AG09309 (cell line): ENCODE measurements at regions not wholly inside any gene's neighbourhood (a gene's known extent, or its start where the extent isn't known, plus 50 kb on each side); places are given as distances from the start of the nearest gene placed in this dataset.
"Not testable (repeated sequence)": the region's sequence is repeated elsewhere in the genome, so short reads cannot be mapped to it uniquely, and the experiment has no call there.

ENCODE experiments used
- DNase-seq: peaks from one replicate; pipeline ENCODE4 v3.0.0-alpha.2; 2010; ENCODE audit warnings: low read depth
- H3K4me3 ChIP-seq: 2 replicates; pipeline ENCODE4 v1.5.1; 2011; ENCODE audit warnings: mild to moderate bottlenecking, low read depth, low read length, moderate library complexity; ENCODE audit not compliant: control insufficient read depth
- TF ChIP-seq, protein P1 (sequence below): IDR thresholded peaks from 2 replicates; pipeline ENCODE4 v1.5.1; 2011; ENCODE audit warnings: mild to moderate bottlenecking, low read depth, low read length, inconsistent platforms; ENCODE audit not compliant: insufficient read depth, control insufficient read depth; ENCODE audit errors: missing control alignments

DNA sequence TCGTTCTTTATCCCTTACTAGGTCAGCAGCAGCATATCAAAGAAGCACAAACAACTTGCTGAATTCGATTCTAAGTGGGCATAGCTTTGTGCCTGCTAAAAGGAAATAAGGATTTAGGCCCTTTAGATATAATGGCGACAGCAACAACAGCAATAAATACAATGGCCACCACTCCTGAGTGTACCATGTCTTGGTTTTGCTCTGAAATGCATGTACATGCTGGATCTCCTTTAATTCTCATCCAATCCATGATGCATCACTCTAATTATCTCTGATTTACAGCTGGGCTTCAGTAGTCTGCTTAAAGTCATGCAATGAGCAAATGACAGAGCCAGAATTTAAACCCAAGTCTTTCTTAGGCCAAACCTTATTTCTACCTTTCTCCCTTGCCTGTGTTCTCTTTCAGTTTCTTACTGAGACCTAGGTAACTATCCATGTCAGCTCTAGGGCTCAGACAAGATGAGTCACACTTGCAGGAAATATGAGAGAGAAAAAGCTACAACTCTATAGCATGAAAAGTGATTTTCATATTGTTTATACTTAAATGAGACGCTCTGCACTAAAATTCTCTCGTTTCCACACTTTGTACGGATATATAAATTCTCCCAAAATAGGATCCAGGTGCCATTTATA, 111.8 kb downstream of the HMHB1 start:
- no peak overlapping the region for H3K4me3 ChIP-seq
- DNase-seq: no peak
- TF ChIP-seq, protein P1, sequence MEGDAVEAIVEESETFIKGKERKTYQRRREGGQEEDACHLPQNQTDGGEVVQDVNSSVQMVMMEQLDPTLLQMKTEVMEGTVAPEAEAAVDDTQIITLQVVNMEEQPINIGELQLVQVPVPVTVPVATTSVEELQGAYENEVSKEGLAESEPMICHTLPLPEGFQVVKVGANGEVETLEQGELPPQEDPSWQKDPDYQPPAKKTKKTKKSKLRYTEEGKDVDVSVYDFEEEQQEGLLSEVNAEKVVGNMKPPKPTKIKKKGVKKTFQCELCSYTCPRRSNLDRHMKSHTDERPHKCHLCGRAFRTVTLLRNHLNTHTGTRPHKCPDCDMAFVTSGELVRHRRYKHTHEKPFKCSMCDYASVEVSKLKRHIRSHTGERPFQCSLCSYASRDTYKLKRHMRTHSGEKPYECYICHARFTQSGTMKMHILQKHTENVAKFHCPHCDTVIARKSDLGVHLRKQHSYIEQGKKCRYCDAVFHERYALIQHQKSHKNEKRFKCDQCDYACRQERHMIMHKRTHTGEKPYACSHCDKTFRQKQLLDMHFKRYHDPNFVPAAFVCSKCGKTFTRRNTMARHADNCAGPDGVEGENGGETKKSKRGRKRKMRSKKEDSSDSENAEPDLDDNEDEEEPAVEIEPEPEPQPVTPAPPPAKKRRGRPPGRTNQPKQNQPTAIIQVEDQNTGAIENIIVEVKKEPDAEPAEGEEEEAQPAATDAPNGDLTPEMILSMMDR: no peak

DNA sequence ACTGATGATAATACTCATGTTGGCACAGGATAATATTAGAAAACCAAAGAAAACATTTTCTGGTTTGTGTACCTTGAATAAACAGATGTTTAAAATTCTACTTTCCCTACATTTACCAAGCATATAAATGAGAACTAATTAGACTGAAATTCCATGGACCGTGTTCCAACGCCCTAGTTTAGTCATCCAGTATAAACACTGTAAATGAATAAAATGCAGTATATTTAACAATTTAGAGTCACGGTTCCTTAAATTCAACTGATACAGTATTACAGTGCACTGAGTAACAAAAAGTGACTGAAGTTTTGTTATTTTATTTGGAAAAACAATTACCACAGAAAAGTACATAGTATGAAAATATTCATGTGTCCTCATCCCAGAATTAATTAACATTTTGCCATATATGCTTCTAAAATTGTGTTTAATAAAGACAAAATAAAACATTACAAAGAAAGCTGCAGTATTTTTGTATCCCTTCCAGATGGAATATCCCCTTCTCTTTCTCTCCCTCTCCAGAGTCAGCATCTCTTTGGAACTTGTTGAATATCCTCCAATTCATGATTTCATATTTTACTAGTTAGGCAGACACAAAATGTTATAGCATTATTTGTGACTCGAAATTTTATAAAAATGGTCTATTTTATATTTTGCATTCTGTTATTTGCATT, 112.5 kb downstream of the HMHB1 start:
- no peak overlapping the region for H3K4me3 ChIP-seq
- no peak for DNase-seq
- TF ChIP-seq, protein P1: no peak

DNA sequence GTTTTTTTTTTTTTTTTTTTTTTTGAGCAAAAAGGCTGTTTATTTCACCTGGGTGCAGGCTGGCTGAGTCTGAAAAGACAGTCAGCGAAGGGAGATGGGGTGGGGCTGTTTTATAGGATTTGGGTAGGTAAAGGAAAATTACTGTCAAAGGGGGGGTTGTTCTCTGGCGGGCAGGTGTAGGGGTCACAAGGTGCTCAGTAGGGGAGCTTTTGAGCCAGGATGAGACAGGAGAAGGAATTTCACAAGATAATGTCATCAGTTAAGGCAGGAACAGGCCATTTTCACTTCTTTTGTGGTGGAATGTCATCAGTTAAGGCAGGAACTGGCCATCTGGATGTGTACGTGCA, 113.0 kb downstream of the HMHB1 start:
- DNase-seq, H3K4me3 ChIP-seq: not testable (repeated sequence)

DNA sequence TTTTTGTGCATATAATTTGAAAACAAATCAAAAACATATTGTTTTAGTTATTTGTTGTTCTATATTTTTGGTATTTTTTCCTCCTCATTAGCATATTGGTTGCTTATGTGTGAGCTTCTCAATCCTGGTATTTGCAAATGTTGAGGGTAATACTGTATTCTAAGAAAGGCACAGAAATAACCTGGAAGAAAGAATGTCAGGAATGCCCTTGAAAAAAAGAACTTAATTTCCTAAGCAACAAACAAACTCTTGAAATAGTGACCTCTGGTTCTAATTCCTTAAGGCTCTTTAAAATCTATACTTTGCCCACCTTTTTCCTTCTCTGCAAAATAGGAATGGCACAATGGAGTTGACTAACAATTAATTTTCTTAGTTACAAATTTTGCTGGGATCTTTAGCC, 117.5 kb downstream of the HMHB1 start:
- no peak overlapping the region for H3K4me3 ChIP-seq

GRCh38 chr5:143930561-143930960, 118.6 kb downstream of the HMHB1 start:
- no peak for DNase-seq
- TF ChIP-seq, protein P1: no peak
- no peak overlapping the region for H3K4me3 ChIP-seq

More for the DNA sequence above, 117.5 kb downstream of the HMHB1 start:
- no peak for DNase-seq
- TF ChIP-seq, protein P1: no peak

GRCh38 chr5:143931476-143931875, 119.5 kb downstream of the HMHB1 start:
- no peak for DNase-seq
- H3K4me3 ChIP-seq: no peak overlapping the region
- TF ChIP-seq, protein P1: no peak

- TF ChIP-seq, protein P1: no peak
- DNase-seq: no peak
- H3K4me3 ChIP-seq: no peak overlapping the region
Measured at GRCh38 chr5:143931986-143932385, 120.0 kb downstream of the HMHB1 start.
